ENCODE measurements at regions not wholly inside any gene's neighbourhood (a gene's known extent, or its start where the extent isn't known, plus 50 kb on each side); places are given as distances from the start of the nearest gene placed in this dataset.

GRCh38 chr4:184273166-184274147 lies 55.8 kb upstream of the ENPP6 start:
- no peak for DNase-seq (ENCODE audit: low spot score in 2 of 2)
- H3K4me3 ChIP-seq: no peak overlapping the region
- WGBS: 88% methylated on average over 17 of the region's 17 CpGs

GRCh38 chr4:184270808-184271413 lies 53.2 kb upstream of the ENPP6 start:
- H3K4me1 ChIP-seq: peaks cover 7% of the 10 kb centered on the region
- no peak for DNase-seq (ENCODE audit: low spot score in 2 of 2)
- H3K36me3 ChIP-seq: no peaks in the 10 kb centered on the region
- no peak overlapping the region for H3K27ac ChIP-seq
- H3K4me3 ChIP-seq: no peak overlapping the region
- no peak for TF ChIP-seq EP300 (IDR thresholded peaks at IDR 0.05)
- TF ChIP-seq POLR2AphosphoS5 (IDR thresholded peaks at IDR 0.05): no peak
- TF ChIP-seq CTCF (IDR thresholded peaks at IDR 0.05): no peak
- TF ChIP-seq POLR2A (IDR thresholded peaks at IDR 0.05): no peak
- no peaks in the 10 kb centered on the region for H3K27me3 ChIP-seq
- H3K9me3 ChIP-seq: no peaks in the 10 kb centered on the region
- 95% methylated on average over 5 of the region's 5 CpGs for WGBS

More at GRCh38 chr4:184273166-184274147, 55.8 kb upstream of the ENPP6 start:
- no peaks in the 10 kb centered on the region for H3K27me3 ChIP-seq
- no peaks in the 10 kb centered on the region for H3K36me3 ChIP-seq
- H3K4me1 ChIP-seq: peaks cover 3% of the 10 kb centered on the region
- H3K27ac ChIP-seq: no peak overlapping the region
- no peaks in the 10 kb centered on the region for H3K9me3 ChIP-seq
- no peak for TF ChIP-seq EP300 (IDR thresholded peaks at IDR 0.05)
- no peak for TF ChIP-seq POLR2A (IDR thresholded peaks at IDR 0.05)

- TF ChIP-seq CTCF (IDR thresholded peaks at IDR 0.05) (no peak), POLR2AphosphoS5 (IDR thresholded peaks at IDR 0.05) (no peak), EP300 (IDR thresholded peaks at IDR 0.05) (no peak), POLR2A (IDR thresholded peaks at IDR 0.05) (no peak)
- Histone ChIP-seq H3K27me3 (no peaks in the 10 kb centered on the region), H3K4me3 (no peak overlapping the region), H3K4me1 (peaks cover 7% of the 10 kb centered on the region), H3K27ac (no peak overlapping the region), H3K9me3 (no peaks in the 10 kb centered on the region), H3K36me3 (no peaks in the 10 kb centered on the region)
- WGBS: 67% methylated on average over 5 of the region's 5 CpGs
- no peak for DNase-seq (ENCODE audit: low spot score in 2 of 2)
Observed at GRCh38 chr4:184269879-184270430, 52.3 kb upstream of the ENPP6 start.

GRCh38 chr4:184268584-184269160 lies 51.0 kb upstream of the ENPP6 start:
- TF ChIP-seq CTCF (IDR thresholded peaks at IDR 0.05) (no peak), POLR2AphosphoS5 (IDR thresholded peaks at IDR 0.05) (no peak), POLR2A (IDR thresholded peaks at IDR 0.05) (no peak), EP300 (IDR thresholded peaks at IDR 0.05) (no peak)
- Histone ChIP-seq H3K27ac (peak overlapping the region; percentile 28), H3K9me3 (no peaks in the 10 kb centered on the region), H3K4me1 (peaks cover 7% of the 10 kb centered on the region), H3K4me3 (no peak overlapping the region), H3K36me3 (no peaks in the 10 kb centered on the region), H3K27me3 (no peaks in the 10 kb centered on the region)
- no peak for DNase-seq (ENCODE audit: low spot score in 2 of 2)
- 75% methylated on average over 5 of the region's 5 CpGs for WGBS

- Histone ChIP-seq H3K27me3 (no peaks in the 10 kb centered on the region), H3K27ac (peak overlapping the region; percentile 28), H3K36me3 (no peaks in the 10 kb centered on the region), H3K4me1 (peaks cover 7% of the 10 kb centered on the region), H3K9me3 (no peaks in the 10 kb centered on the region), H3K4me3 (peak overlapping the region; percentile 22)
- TF ChIP-seq EP300 (IDR thresholded peaks at IDR 0.05) (no peak), POLR2A (IDR thresholded peaks at IDR 0.05) (no peak), POLR2AphosphoS5 (IDR thresholded peaks at IDR 0.05) (no peak), CTCF (IDR thresholded peaks at IDR 0.05) (no peak)
- WGBS: 53% methylated on average over 23 of the region's 23 CpGs
- no peak for DNase-seq (ENCODE audit: low spot score in 2 of 2)
Observed at GRCh38 chr4:184267673-184268583, 50.3 kb upstream of the ENPP6 start.

Data from suprapubic skin (tissue), 4 donors.